CD14-positive monocyte (primary cell): ENCODE measurements at regions not wholly inside any gene's neighbourhood (a gene's known extent, or its start where the extent isn't known, plus 50 kb on each side); places are given as distances from the start of the nearest gene placed in this dataset.
A peak's percentile ranks its signal among the peaks of the same experiment; 100 is the strongest.

ENCODE experiments used
- DNase-seq, 3 donors: peaks; one replicate each; pipeline ENCODE4 v3.0.0-alpha.2; 2011 to 2022
- H2AFZ ChIP-seq: 2 replicates; pipeline ENCODE4 v1.6.0; 2012; ENCODE audit warnings: mild to moderate bottlenecking, low read depth, low read length, inconsistent platforms; ENCODE audit not compliant: insufficient read depth, poor library complexity, severe bottlenecking
- H3K27ac ChIP-seq, 2 donors: 1 replicate in 1 of 2; 2 replicates in 1 of 2; pipeline ENCODE4 v1.5.1; 2012 to 2013; ENCODE audit warnings: low read length in 2 of 2, control low read depth in 1 of 2, inconsistent platforms in 1 of 2, low read depth in 1 of 2, mild to moderate bottlenecking in 1 of 2
- H3K27me3 ChIP-seq, 2 donors: one replicate each; pipeline versions ENCODE4 v1.6.0 to v1.6.1; 2011 to 2013; ENCODE audit warnings: low read length in 2 of 2; ENCODE audit not compliant: control insufficient read depth in 2 of 2, insufficient read depth in 2 of 2
- H3K36me3 ChIP-seq, 2 donors: replicated peaks in 1 of 2; 1 replicate in 1 of 2; 2 replicates in 1 of 2; pipeline versions ENCODE4 v1.5.1 to v1.6.1; 2012 to 2013; ENCODE audit warnings: low read length in 2 of 2, control low read depth in 1 of 2, inconsistent platforms in 1 of 2, mild to moderate bottlenecking in 1 of 2; ENCODE audit not compliant: insufficient read depth in 2 of 2, control insufficient read depth in 1 of 2
- H3K4me1 ChIP-seq, 2 donors: 1 replicate in 1 of 2; 2 replicates in 1 of 2; pipeline versions ENCODE4 v1.5.1 to v1.6.1; 2012 to 2013; ENCODE audit warnings: low read length in 2 of 2, control low read depth in 1 of 2, inconsistent platforms in 1 of 2, mild to moderate bottlenecking in 1 of 2, moderate library complexity in 1 of 2; ENCODE audit not compliant: insufficient read depth in 2 of 2, control insufficient read depth in 1 of 2
- H3K4me2 ChIP-seq: replicated peaks from 2 replicates; pipeline ENCODE3; 2012; ENCODE audit warnings: low read length, moderate library complexity, mild to moderate bottlenecking; ENCODE audit not compliant: poor library complexity, severe bottlenecking; ENCODE audit errors: extremely low read depth
- H3K4me3 ChIP-seq, 3 experiments: fragments of 200-600 bp in 1 of 3; sonication (generic) in 1 of 3; replicated peaks in 1 of 3; 1 replicate in 2 of 3; 2 replicates in 1 of 3; pipeline ENCODE4 v1.5.1; 2011 to 2013; ENCODE audit warnings: low read length in 3 of 3, mild to moderate bottlenecking in 3 of 3, control low read depth in 2 of 3, low read depth in 2 of 3, inconsistent platforms in 1 of 3, moderate library complexity in 1 of 3
- H3K79me2 ChIP-seq: 2 replicates; pipeline ENCODE4 v1.6.0; 2012; ENCODE audit warnings: mild to moderate bottlenecking, control low read depth, inconsistent platforms, low read length, moderate library complexity; ENCODE audit not compliant: insufficient read depth
- H3K9ac ChIP-seq: 2 replicates; pipeline ENCODE4 v1.6.0; 2017; ENCODE audit warnings: low read length, mild to moderate bottlenecking; ENCODE audit not compliant: insufficient read depth, poor library complexity, severe bottlenecking
- H3K9me3 ChIP-seq, 2 donors: replicated peaks in 1 of 2; 1 replicate in 1 of 2; 2 replicates in 1 of 2; pipeline versions ENCODE4 v1.5.1 to v1.6.1; 2012 to 2013; ENCODE audit warnings: low read length in 2 of 2, control low read depth in 1 of 2; ENCODE audit not compliant: control insufficient read depth in 1 of 2, insufficient read depth in 1 of 2
- H4K20me1 ChIP-seq: 2 replicates; pipeline ENCODE4 v1.6.0; 2012; ENCODE audit warnings: mild to moderate bottlenecking, low read length, control low read depth, moderate library complexity; ENCODE audit not compliant: insufficient read depth
- H3K27ac Mint-ChIP-seq, 7 donors: one replicate each; pipeline ENCODE4 v1.8.0; 2020; ENCODE audit warnings: mild to moderate bottlenecking in 7 of 7, mixed read lengths in 7 of 7, moderate library complexity in 6 of 7, inconsistent platforms in 2 of 7
- H3K27me3 Mint-ChIP-seq, 3 donors: one replicate each; pipeline ENCODE4 v1.8.0; 2021 to 2022; ENCODE audit warnings: low read depth in 3 of 3, mild to moderate bottlenecking in 3 of 3, mixed read lengths in 3 of 3, moderate library complexity in 3 of 3, inconsistent platforms in 1 of 3
- H3K36me3 Mint-ChIP-seq, 2 donors: one replicate each; pipeline ENCODE4 v1.8.0; 2020; ENCODE audit warnings: mixed read lengths in 2 of 2, inconsistent platforms in 1 of 2, mild to moderate bottlenecking in 1 of 2
- H3K4me1 Mint-ChIP-seq: one replicate; pipeline ENCODE4 v1.8.0; 2020; ENCODE audit warnings: mild to moderate bottlenecking, mixed read lengths
- H3K4me3 Mint-ChIP-seq, 2 donors: one replicate each; pipeline ENCODE4 v1.8.0; 2020; ENCODE audit warnings: mild to moderate bottlenecking in 2 of 2, mixed read lengths in 2 of 2, moderate library complexity in 1 of 2
- H3K9me3 Mint-ChIP-seq, 7 donors: one replicate each; pipeline ENCODE4 v1.8.0; 2020 to 2022; ENCODE audit warnings: mixed read lengths in 7 of 7, mild to moderate bottlenecking in 6 of 7, moderate library complexity in 6 of 7, inconsistent platforms in 2 of 7
- CTCF ChIP-seq: fragments of 200-600 bp; IDR thresholded peaks from one replicate; pipeline ENCODE4 v1.8.0; 2022; ENCODE audit warnings: antibody characterized with exemption, mild to moderate bottlenecking
- whole genome bisulfite sequencing: methylation state at CpG from one replicate; pipeline ENCODE4 v1.1.5; 2013; ENCODE audit warnings: missing lambda C conversion rate; ENCODE audit not compliant: insufficient coverage; 5-methylcytosine and 5-hydroxymethylcytosine counted together
- intact Hi-C, 2 donors: fragments of 100-400 bp; cut with micrococcal nuclease; formaldehyde crosslinking; loops; one replicate each; pipeline versions ENCODE4 v1.15.0 to v1.15.1; 2023

DNA sequence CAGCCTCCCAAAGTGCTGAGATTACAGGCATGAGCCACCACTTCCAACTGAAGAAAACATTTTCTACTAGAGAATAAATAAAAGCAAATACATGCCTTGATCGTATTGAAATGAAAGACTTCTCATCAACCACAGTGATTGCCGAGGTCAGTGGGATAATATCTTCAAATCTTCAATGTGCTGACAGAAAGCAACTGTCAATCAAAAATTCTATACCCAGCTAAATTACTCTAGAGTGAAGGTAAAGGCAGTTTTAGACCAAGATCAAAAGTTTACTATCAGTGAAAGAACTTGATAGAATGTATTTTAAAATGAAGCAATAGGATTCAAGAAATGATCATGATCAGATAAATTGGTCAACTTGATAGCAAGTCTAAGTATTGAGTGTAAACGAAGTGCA is 130.6 kb downstream of the BRD1 start:
- Mint-ChIP-seq H3K36me3 (no peaks in the 10 kb centered on the region), H3K4me1 (no peaks in the 10 kb centered on the region), H3K9me3 (peaks cover 6 to 26% (median 16%) of the 10 kb centered on the region in 7 donors), H3K27me3 (peaks cover 5 to 15% (median 8%) of the 10 kb centered on the region in 3 donors), H3K27ac (no peak overlapping the region), H3K4me3 (no peak overlapping the region)
- no CpG with 5 or more reads among the region's 3 CpGs for WGBS
- intact Hi-C loops, result no loop called here
- Histone ChIP-seq H3K4me2 (no peak overlapping the region), H3K9ac (no peak overlapping the region), H3K36me3 (no peaks in the 10 kb centered on the region), H3K4me3 (no peak overlapping the region), H3K79me2 (no peaks in the 10 kb centered on the region), H4K20me1 (no peaks in the 10 kb centered on the region), H3K4me1 (no peaks in the 10 kb centered on the region), H3K27ac (no peak overlapping the region), H3K27me3 (peaks cover 0 to 5% of the 10 kb centered on the region in 2 donors), H3K9me3 (peaks cover 10% of the 10 kb centered on the region in 2 donors), H2AFZ (no peak overlapping the region)
- no peak for DNase-seq
- TF ChIP-seq CTCF, result no peak

DNA sequence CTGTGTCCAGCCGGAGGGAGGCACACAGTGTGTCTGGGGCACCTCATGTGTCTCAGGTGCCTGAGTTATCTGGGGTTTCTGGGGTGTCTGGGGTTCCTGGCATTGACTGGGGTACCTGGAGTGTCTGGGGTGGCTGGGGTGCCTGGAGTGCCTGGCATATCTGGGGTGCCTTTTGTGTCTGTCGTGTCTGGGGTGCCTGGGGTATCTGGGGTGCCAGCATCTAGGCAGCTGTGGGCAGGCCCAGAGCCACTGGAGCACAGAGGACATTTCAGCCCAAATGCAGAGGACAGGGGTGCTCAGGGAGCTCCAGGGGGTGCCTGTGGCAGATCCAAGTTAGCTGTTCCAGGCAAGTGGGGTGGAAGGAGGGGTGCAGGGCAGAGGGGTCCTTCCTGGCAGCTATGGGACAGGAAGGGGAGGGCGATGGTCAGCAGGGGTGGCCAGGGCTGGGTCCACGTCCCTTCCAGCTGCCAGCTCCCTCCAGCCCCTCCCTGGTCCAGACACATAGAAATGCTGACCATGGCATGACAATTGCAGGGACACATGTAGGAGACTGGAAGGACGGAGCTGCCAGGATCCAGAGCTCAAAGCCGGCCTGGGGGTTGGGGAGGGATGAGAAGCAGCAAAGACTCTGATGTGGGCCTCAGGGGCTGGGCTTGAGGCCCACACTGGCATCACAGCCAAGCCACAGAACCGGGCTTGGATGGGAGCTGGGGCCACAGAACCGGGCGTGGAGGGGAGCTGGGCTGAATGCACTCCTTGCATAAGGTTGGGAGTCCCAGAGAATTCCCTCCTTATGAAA is 133.0 kb downstream of the BRD1 start:
- peak overlapping the region in 1 of 7 donors; percentile 44 for H3K27ac Mint-ChIP-seq
- H3K9me3 Mint-ChIP-seq, result peaks cover 4 to 25% (median 16%) of the 10 kb centered on the region in 7 donors
- Histone ChIP-seq H3K9ac (no peak overlapping the region), H3K4me2 (no peak overlapping the region), H2AFZ (no peak overlapping the region), H3K36me3 (no peaks in the 10 kb centered on the region), H3K9me3 (peaks cover 2 to 4% of the 10 kb centered on the region in 2 donors), H3K27ac (no peak overlapping the region), H3K4me3 (no peak overlapping the region), H4K20me1 (no peaks in the 10 kb centered on the region), H3K4me1 (no peaks in the 10 kb centered on the region), H3K27me3 (no peaks in the 10 kb centered on the region), H3K79me2 (no peaks in the 10 kb centered on the region)
- no peak for TF ChIP-seq CTCF
- intact Hi-C loops, result no loop called here
- DNase-seq, result no peak
- 90% methylated on average over 6 of the region's 9 CpGs for WGBS
- no peaks in the 10 kb centered on the region for H3K4me1 Mint-ChIP-seq
- no peaks in the 10 kb centered on the region for H3K36me3 Mint-ChIP-seq
- peaks cover 6 to 9% (median 7%) of the 10 kb centered on the region in 3 donors for H3K27me3 Mint-ChIP-seq
- H3K4me3 Mint-ChIP-seq, result no peak overlapping the region
